HG02884 (cell line): ENCODE measurements at regions not wholly inside any gene's neighbourhood (a gene's known extent, or its start where the extent isn't known, plus 50 kb on each side); places are given as distances from the start of the nearest gene placed in this dataset.
"Not testable (repeated sequence)": the region's sequence is repeated elsewhere in the genome, so short reads cannot be mapped to it uniquely, and the experiment has no call there.

Experiments used
- ATAC-seq: cut with Tn5 transposase; IDR thresholded peaks from one replicate; pipeline ENCODE4 v1.9.1; 2021; ENCODE audit warnings: mild to moderate bottlenecking, moderate library complexity; ENCODE audit not compliant: unreplicated experiment

DNA sequence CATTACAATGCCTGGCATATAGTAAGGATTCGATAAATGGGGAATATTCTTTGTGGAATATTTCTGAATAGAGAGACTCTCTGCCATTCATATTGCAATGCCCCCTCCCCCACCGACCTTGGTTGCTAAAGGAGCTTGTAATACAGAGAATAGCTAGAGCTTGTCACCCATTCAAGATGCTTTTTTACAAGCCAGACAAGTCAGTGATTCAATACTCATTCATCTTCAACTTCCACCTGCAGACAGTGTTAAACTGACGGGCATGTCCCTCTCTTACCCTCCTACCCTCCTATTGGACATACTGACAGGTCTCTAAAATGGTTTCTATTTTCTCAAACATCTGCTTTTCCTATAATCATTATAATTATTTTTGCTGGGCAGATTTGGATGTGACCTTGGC is 257.4 kb downstream of the KCNJ2 start:
- ATAC-seq = no peak

DNA sequence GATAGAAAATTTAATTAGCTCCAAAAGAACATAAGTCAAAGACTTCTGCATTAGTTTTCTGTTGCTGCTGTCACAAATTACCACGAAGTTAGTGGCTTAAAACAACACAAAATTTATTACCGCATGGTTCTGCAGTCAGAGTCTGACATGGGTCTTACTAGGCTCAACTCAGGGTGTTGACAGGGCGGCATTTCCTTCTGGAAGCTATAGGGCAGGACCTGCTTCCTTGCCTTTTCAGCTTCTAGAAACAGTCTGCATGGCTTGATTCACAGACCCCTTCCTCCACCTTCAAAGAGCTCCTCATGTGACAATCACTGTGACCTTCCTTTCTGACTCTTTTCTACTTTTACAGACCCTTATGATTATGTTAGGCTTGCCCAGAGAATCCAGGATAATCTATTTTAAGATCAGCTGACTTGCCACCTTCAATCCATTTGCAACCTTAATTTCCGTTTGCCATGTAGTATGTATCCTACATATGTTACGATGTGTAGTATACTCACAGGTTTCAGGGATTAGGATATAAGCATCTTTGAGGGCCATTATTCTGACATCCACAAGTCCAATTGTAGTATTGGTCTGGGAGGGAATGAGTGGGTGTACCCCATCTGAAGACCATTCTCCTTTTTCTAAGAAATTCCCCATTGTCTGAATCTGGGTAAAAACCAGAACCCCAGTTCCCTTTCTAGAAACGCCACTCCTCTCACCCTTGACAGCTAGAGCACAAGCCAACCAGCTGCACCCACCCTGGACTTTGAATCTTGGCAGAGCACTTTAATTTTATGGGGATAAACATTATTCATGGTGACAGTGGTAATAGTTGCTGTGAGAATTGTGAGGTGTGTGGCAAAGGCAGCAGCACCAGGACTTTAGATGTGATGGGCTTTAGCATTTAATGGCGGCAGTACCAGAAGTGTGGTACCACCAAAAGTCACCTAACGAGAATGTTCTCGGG is 265.5 kb downstream of the KCNJ2 start:
- no peak for ATAC-seq

DNA sequence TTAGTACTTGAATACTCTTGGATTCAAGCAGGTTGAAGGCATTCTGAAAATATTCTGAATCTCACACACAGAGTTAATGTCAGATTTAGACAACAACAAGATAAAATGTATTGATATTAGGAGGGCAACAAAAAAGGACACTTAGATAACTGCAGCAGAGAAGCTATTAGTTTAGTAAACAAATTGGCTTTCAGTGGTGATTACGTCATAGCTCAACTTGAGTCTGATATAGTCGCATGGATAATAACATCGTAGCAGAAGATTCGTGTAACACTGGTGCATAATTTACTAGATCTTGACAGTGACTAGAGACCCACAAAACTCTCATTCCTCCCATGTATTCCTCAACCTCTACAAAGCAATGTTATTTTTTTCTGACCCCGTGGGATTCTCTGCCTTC is 268.3 kb downstream of the KCNJ2 start:
- ATAC-seq = no peak

DNA sequence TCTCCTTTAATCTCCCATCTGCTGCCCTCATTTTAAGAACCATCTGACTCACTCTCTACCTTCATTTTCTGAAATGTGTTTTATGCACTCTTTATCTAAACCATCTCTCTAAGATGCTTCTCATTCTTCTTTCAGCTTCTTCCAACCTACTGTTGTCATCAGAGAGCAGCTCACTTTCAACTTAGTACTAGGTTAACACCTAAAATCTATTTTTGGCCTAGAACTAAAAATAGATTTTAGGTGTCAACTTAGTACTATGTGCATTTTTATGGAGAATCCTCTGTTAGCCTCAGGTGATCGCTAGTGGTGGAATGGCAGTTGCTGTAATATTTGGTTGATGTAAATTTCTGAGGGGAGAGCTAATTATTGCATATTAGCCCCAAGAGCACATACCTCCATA is 277.1 kb downstream of the KCNJ2 start:
- no peak for ATAC-seq

DNA sequence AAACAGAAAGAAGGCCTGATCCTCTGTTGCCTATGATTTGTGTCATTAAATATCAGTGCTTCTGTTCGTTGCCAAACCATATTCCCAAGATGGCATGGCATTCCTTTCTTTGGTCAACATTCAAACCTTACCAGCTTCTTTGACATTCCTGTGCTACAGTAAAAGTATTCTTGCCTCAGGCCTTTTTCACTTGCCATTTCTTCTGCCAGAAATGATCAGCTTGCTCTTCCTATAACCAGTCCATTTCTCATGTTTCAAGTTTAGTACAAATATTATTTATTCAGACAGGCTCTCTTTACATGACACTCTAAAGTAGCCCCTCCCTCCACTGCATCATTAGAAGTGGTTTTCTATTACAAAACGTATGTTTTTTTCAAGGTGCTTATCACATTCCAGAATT is 278.3 kb downstream of the KCNJ2 start:
- ATAC-seq = no peak

DNA sequence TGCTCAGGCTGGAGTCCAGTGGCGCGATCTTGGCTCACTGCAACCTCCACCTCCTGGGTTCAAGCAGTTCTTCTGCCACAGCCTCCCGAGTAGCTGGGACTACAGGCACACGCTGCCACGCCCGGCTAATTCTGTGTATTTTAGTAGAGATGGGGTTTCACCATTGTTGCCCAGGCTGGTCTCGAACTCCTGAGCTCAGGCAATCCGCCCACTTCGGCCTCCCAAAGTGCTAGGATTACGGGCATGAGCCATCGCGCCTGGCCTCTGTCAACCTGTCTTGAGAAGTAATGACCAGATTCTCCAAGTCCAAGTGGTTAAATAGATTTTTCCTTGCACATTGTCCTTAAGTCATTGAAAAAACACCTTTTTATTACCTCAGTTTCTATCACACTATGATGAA is 283.7 kb downstream of the KCNJ2 start:
- not testable (repeated sequence) for ATAC-seq

DNA sequence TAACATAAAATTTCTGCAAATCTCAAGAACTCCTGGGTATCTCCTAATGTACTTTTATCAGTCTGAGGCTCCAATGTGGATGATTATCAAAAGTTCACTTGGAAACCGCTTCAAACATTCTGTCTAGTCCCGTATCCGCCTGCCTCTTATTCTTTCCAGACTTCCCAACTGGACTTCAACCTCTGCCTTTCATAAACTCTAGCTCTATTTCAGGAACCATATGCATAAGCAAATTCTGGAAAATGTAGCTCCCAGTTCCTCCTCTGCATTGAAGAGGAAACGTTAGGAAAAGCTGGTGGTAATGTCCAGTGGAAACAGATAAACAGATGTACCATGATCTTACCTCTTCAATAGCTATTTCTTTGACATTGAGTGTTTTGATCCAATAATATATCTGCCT is 285.0 kb downstream of the KCNJ2 start:
- ATAC-seq = no peak

DNA sequence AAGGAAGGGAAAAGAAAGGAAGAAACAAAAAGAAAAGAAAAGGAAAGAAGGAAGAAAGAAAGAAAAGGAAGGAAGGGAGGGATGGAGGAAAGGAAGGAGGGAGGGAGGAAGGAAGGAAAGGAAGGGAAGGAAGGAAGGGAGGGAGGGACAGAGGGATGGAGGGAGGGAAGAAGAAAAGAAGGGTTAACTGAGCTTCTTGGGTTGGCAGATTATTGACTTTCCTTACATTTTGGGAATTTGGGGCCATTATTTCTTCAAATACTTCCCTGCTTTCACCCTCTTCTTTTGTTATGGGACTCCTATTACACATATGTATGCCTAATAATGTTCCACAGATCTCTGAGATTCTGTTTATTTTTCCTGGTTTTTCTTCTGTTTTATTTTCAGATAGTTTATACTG is 285.6 kb downstream of the KCNJ2 start:
- no peak for ATAC-seq

DNA sequence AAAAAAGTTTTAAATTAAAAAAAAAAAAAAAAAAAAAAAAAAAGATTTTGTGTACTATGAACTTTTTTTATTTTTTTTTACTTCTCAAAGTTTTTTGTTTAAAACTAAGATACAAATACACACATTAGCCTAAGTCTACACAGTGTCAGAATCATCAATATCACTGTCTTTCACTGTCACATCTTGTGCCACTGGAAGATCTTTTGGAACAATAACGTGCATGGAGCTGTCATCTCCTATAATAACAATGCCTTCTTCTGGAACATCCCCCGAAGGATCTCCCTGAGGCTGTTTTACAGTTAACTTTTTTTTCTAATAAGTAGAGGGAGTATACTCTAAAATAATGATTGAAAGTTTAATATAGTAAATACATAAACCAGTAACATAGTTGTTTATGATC is 295.7 kb downstream of the KCNJ2 start:
- ATAC-seq = no peak

DNA sequence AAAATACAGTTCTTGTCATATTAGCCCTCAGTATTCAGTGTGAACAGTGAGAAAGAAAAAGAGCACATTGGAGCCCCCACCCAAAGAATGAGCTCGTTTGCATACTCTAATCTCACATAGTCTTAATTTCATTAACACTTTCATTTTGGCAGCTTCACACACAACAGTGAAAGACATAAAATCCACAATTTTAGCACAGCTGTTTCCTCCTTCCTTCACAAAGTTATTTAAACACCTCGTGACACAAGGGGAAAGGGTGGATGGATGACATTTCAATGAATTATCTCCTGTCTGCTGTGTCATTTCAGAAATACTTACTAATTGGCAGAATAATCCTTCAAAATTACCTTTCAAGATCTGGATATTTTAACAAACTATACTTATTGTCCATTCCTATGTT is 299.3 kb downstream of the KCNJ2 start:
- ATAC-seq = no peak

DNA sequence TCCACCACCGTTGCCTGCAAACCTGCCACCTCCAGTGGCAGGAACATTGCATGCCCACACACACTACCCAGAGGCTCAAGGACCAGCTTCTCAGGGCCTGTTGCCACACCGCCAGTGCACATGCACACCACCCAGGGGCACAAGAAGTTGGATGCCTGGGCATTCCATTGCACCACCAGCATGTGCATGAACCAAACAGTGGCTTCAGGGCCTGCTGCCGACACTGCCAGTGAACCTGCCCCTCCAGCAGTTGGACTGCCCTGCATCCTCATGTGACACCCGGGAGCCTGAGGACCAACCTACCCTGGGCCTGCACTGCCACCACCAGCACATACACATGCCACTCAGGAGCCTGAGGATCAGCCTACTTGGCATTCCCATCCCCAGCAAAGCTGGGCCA is 303.7 kb downstream of the KCNJ2 start:
- ATAC-seq = no peak

DNA sequence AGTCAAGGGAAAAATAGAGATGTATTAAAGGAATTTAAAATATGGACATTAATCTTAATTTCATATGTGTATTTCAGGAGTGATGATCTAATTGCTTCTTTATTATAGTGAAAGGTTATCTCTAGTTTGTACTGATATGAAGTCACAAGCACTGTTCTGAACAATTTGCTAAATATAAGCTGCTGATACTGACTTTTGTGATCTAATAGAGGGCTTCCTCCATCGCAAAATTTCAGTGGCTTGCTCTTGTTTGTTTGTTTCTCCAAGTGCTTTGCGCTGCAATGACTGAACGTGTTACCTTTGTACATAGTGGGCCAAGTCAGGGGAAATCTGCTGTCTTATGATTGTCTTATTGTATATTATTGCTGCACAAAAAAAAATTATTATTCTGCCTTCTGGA is 307.0 kb downstream of the KCNJ2 start:
- ATAC-seq = no peak

DNA sequence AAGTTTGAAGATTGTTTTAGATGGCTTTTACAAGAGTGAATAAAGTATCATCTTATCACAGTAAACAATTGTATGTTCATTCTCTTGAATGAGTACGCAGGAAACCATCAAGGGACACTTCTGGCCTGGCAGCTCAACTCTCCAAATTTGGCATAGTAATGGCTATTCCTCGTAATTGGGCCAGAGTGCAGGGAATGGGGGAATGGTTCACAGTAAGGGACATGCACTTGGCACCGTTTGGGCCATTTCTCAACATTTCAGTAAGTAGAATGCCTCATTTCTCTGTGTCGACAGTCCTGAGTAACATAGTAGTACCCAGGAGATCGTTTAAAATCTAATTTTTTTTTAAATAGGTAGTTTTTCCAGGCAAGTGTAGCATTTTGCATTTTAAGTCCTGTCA is 309.6 kb downstream of the KCNJ2 start:
- ATAC-seq = no peak

DNA sequence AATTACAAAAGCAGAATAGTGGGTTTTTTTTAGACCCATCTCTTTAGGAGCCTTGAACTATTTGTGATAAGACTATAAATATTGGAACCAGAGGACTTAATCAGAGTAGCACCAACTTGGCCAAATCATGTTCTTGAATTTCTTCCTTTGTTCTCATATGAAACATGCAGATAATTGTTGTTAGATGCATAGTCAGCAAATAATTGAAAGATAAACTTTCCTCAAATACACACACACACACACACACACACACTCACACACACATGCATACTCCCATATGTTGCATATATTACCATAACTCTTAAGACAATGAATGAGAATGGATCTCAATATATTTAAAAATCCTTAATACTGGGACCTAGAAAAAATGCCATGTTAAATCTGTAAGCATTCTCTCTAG is 310.4 kb downstream of the KCNJ2 start:
- no peak for ATAC-seq

DNA sequence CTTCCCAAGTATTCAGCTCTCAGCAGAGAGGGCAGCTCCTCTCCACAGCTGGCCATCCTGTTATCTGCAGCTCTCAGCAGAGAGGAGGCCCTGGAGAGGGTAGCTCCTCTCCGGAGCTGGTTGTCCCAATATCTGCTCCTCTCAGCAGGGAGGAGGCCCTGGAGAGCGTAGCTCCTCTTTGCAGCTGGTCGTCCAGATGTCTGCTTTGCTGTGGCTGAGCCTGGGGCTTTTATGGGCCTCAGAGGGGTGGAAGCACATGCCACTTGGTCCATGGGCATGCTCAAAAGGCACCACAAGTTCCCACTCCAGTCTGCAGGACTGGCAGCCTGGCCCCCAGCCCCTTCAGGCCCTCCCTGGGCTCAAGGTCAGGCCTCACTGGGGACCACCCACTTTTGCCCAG is 314.3 kb downstream of the KCNJ2 start:
- ATAC-seq = no peak

DNA sequence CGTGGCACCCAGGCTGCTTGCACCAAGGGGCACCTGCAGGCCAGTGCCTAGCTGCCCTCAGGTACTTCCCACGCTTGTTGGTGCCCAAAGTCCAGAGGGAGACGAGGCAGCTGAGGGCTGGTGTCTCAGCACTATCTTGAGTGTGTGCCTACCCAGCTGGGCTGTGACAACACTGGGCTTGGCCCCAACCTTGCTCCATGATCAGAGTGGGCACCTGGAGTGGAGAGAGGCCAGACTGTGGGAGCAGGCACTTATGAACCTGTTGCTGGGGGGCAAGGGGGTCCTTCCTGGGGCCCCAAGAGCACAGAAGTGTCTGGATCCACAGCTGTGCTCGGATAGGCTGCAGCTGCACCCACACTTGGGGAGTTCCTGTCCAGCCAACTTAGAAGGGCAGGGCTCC is 314.7 kb downstream of the KCNJ2 start:
- ATAC-seq = no peak

DNA sequence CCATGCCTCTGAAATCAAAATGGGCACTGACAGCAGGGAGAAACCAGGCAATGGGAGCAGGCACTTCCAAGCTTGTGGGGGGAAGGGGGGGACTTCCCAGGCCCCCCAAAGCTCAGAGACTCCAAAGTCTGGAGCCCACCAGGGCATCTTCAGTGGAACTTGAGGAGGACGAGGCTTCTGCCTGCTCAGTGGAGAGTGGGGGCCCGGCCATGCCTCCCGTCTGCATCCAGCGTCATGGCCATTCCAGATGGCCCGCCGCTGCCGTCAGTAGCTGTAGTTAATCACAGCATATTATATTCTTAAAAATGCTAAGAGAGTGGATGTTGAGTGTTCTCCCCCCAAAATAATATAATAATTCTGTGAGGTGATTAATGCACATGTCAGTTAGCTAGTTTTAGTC is 315.2 kb downstream of the KCNJ2 start:
- ATAC-seq = no peak

DNA sequence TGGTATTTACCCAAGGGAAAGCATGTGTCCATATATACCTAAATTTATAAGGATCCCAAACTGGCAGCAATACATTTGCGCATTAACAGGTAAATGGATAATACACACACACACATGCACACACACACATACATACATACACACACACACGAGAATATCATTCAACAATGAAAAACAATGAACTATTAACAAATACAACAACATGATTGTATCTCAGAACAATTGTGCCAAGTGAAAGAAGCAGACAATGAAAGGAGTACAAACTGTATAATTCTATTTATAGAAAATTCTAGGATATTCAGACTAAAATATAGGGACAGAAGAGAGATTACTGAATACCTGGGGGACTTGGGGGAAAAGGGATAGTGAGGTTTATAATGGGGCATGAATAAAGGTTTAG is 323.0 kb downstream of the KCNJ2 start:
- no peak for ATAC-seq

DNA sequence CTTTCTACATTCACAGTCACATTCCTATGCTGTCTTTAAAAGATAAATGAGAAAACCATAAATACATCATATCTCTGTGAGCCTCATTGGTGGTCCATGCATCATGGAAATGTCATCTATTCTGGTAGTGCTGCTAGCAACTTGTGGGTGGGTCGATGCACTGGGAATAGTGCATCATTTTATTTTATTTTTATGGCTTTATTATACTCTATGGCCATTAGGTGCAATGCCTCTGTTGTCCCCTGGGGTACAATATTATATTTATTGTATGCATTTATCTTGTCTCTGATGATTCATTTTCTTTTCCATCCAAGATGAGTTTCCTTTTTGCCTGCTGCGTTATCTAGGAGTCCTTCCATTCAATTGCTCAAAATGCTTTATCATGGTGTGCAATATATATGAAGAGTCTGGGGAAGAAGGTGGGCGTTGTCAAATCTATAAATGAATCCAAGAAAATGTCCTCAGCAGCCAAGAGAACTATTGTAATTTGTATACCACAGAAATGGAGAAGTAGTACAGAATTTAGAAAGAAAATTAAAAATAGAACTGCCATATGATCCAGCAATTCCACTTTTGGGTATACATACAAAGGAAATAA is 324.0 kb downstream of the KCNJ2 start:
- no peak for ATAC-seq

DNA sequence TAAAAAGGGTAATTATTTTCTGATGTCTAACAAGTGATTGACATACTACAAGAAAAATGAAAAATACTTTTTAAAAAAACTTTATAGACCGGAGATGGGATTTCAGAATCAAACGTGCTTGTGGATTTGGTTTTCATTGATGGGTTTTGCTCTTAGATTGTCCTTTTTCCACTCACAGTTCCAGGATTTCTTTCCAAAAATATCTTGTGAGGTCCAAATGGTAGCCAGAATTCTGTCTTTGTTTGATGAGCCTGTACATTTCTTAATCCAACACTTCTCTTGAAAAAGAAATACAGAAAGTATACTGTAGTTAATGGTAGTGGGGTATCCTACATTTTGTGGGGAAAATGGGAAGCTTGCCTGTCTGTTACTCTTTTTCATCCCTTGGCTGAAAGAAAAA is 329.3 kb downstream of the KCNJ2 start:
- no peak for ATAC-seq

DNA sequence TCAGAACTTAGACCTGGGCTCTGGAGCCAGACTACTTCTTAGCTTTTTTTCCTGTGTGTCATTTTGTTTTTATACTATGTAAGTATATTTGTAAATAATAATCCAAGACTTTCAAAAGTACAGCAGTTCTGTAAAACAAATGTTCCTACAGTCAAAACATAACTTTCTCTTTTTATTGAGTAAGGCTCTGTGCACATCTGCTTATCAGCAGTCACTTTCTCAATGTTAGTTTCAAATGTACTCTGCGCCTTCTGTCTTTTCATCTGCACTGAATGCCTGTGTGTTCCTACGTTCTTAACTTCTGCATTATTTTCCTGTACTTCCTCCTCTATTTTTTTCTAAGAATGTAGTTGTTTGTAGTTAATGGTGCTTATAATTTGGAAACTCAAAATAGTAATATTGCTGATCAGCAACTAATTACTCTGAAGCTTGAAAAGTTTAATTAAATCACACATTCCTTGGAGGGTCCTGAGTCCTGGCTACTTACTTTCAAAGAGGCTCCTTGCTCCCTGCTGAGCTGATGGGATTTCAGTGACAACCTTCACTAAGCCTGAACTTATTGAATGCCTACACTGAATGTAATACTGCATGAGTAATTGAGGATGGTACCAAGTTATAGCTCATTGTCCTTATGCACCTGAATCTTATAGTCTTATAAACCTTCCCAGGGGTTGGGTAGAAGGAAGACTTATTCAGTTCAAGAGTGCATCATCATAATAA is 329.9 kb downstream of the KCNJ2 start:
- no peak for ATAC-seq

DNA sequence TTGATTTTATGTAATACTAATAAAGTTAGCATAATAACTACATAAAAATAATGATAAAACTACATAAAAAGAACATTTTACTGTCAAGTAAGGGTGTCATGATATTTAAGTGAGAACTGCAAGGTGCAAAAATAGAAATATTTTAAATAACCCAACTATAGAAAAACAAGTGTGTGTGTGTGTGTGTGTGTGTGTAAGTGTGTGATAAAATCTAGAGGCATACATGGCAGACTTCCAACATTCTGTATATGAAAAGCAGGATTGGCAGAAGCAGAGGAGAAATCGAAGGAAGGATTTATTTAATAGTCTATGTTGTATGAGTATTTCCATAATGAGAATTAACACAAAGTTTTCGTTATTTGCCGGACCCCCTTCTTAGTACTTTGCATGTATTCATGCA is 334.1 kb downstream of the KCNJ2 start:
- ATAC-seq = no peak
